Bronchial epithelial cell (primary cell): ENCODE measurements at regions not wholly inside any gene's neighbourhood (a gene's known extent, or its start where the extent isn't known, plus 50 kb on each side); places are given as distances from the start of the nearest gene placed in this dataset.

Source experiments
- DNase-seq: peaks from one replicate; pipeline ENCODE4 v3.0.0-alpha.2; 2010; ENCODE audit warnings: low read depth
- FAIRE-seq: peaks from 2 replicates; lab custom pipeline; 2011; peaks lifted over from hg19 to GRCh38; lab: Jason Lieb, UNC
- H3K27me3 ChIP-seq: 2 replicates; pipeline ENCODE4 v1.5.1; 2011; ENCODE audit warnings: low read length; ENCODE audit not compliant: control insufficient read depth, insufficient read depth
- H3K36me3 ChIP-seq: 2 replicates; pipeline ENCODE4 v1.5.1; 2011; ENCODE audit warnings: low read length; ENCODE audit not compliant: control insufficient read depth, insufficient read depth
- H3K4me3 ChIP-seq: 2 replicates; pipeline ENCODE4 v1.5.1; 2011; ENCODE audit warnings: mild to moderate bottlenecking, low read depth, low read length, control low read depth
- CTCF ChIP-seq: IDR thresholded peaks from 2 replicates; pipeline ENCODE4 v1.5.1; 2011; ENCODE audit warnings: mild to moderate bottlenecking, moderate library complexity, low read length, control low read depth, inconsistent platforms; ENCODE audit not compliant: insufficient read depth, severe bottlenecking

GRCh38 chr15:38648121-38648843 is 83.7 kb upstream of the RASGRP1 start:
- DNase-seq (peak; percentile 97), FAIRE-seq (peak; percentile 89)
- Histone ChIP-seq H3K4me3 (no peak overlapping the region), H3K27me3 (no peaks in the 10 kb centered on the region), H3K36me3 (no peaks in the 10 kb centered on the region)
- TF ChIP-seq CTCF: no peak

GRCh38 chr15:38650384-38650783 is 85.8 kb upstream of the RASGRP1 start:
- TF ChIP-seq CTCF: no peak
- Histone ChIP-seq H3K27me3 (no peaks in the 10 kb centered on the region), H3K36me3 (no peaks in the 10 kb centered on the region), H3K4me3 (no peak overlapping the region)
- FAIRE-seq: no peak
- DNase-seq: no peak

GRCh38 chr15:38650936-38651327 is 86.3 kb upstream of the RASGRP1 start:
- Histone ChIP-seq H3K36me3 (no peaks in the 10 kb centered on the region), H3K4me3 (no peak overlapping the region), H3K27me3 (no peaks in the 10 kb centered on the region)
- no peak for TF ChIP-seq CTCF
- DNase-seq (no peak), FAIRE-seq (no peak)

GRCh38 chr15:38651328-38652038 is 86.9 kb upstream of the RASGRP1 start:
- H3K4me3 ChIP-seq: no peak overlapping the region
- no peaks in the 10 kb centered on the region for H3K27me3 ChIP-seq
- TF ChIP-seq CTCF: no peak
- no peaks in the 10 kb centered on the region for H3K36me3 ChIP-seq
- FAIRE-seq (no peak), DNase-seq (peak; percentile 73)

- no peaks in the 10 kb centered on the region for H3K27me3 ChIP-seq
- H3K36me3 ChIP-seq: no peaks in the 10 kb centered on the region
- no peak for DNase-seq
- FAIRE-seq: no peak
- no peak overlapping the region for H3K4me3 ChIP-seq
- TF ChIP-seq CTCF: no peak
Measured at GRCh38 chr15:38652183-38652794, 87.7 kb upstream of the RASGRP1 start.
